ENCODE measurements at regions not wholly inside any gene's neighbourhood (a gene's known extent, or its start where the extent isn't known, plus 50 kb on each side); places are given as distances from the start of the nearest gene placed in this dataset.

- no peak overlapping the region for H3K27ac ChIP-seq
- no peaks in the 10 kb centered on the region for H3K27me3 ChIP-seq (ENCODE audit: control insufficient read depth, insufficient read depth, low read length)
- H3K36me3 ChIP-seq (ENCODE audit: control insufficient read depth, insufficient read depth, low read length) = no peaks in the 10 kb centered on the region
- H3K4me2 ChIP-seq (ENCODE audit: low read length) = no peak overlapping the region
- no peaks in the 10 kb centered on the region for H3K79me2 ChIP-seq
- H3K9me3 ChIP-seq (ENCODE audit: control insufficient read depth, low read length) = no peaks in the 10 kb centered on the region
- H3K4me1 ChIP-seq = no peaks in the 10 kb centered on the region
- no peak for TF ChIP-seq CTCF (IDR thresholded peaks at IDR 0.05)
- H3K4me3 ChIP-seq (ENCODE audit: low read depth, low read length) = no peak overlapping the region
- no peak overlapping the region for H3K9ac ChIP-seq
- no peak overlapping the region for H2AFZ ChIP-seq
Observed at GRCh38 chr14:82482345-82482744, 948.7 kb upstream of the SEL1L start.

GRCh38 chr14:82488473-82488872, 954.8 kb upstream of the SEL1L start:
- Histone ChIP-seq H3K27me3 (ENCODE audit: control insufficient read depth, insufficient read depth, low read length) (no peaks in the 10 kb centered on the region), H3K4me2 (ENCODE audit: low read length) (no peak overlapping the region), H3K27ac (no peak overlapping the region), H3K9me3 (ENCODE audit: control insufficient read depth, low read length) (no peaks in the 10 kb centered on the region), H3K4me1 (no peaks in the 10 kb centered on the region), H3K4me3 (ENCODE audit: low read depth, low read length) (no peak overlapping the region), H3K9ac (no peak overlapping the region), H2AFZ (no peak overlapping the region), H3K79me2 (no peaks in the 10 kb centered on the region), H3K36me3 (ENCODE audit: control insufficient read depth, insufficient read depth, low read length) (no peaks in the 10 kb centered on the region)
- TF ChIP-seq CTCF (IDR thresholded peaks at IDR 0.05) = no peak

GRCh38 chr14:82490397-82490796, 956.7 kb upstream of the SEL1L start:
- TF ChIP-seq CTCF (IDR thresholded peaks at IDR 0.05) = no peak
- no peak overlapping the region for H3K4me2 ChIP-seq (ENCODE audit: low read length)
- no peaks in the 10 kb centered on the region for H3K36me3 ChIP-seq (ENCODE audit: control insufficient read depth, insufficient read depth, low read length)
- no peak overlapping the region for H3K9ac ChIP-seq
- H3K4me3 ChIP-seq (ENCODE audit: low read depth, low read length) = no peak overlapping the region
- no peaks in the 10 kb centered on the region for H3K79me2 ChIP-seq
- H3K9me3 ChIP-seq (ENCODE audit: control insufficient read depth, low read length) = no peaks in the 10 kb centered on the region
- H3K4me1 ChIP-seq = no peaks in the 10 kb centered on the region
- no peak overlapping the region for H2AFZ ChIP-seq
- no peaks in the 10 kb centered on the region for H3K27me3 ChIP-seq (ENCODE audit: control insufficient read depth, insufficient read depth, low read length)
- no peak overlapping the region for H3K27ac ChIP-seq

- H3K27me3 ChIP-seq (ENCODE audit: control insufficient read depth, insufficient read depth, low read length) = no peaks in the 10 kb centered on the region
- H3K79me2 ChIP-seq = no peaks in the 10 kb centered on the region
- H3K36me3 ChIP-seq (ENCODE audit: control insufficient read depth, insufficient read depth, low read length) = no peaks in the 10 kb centered on the region
- H3K4me2 ChIP-seq (ENCODE audit: low read length) = no peak overlapping the region
- H2AFZ ChIP-seq = no peak overlapping the region
- no peak overlapping the region for H3K9ac ChIP-seq
- H3K9me3 ChIP-seq (ENCODE audit: control insufficient read depth, low read length) = no peaks in the 10 kb centered on the region
- H3K4me3 ChIP-seq (ENCODE audit: low read depth, low read length) = no peak overlapping the region
- H3K27ac ChIP-seq = no peak overlapping the region
- TF ChIP-seq CTCF (IDR thresholded peaks at IDR 0.05) = no peak
- H3K4me1 ChIP-seq = no peaks in the 10 kb centered on the region
Observed at GRCh38 chr14:82492157-82492556, 958.5 kb upstream of the SEL1L start.

GRCh38 chr14:82500222-82500621, 966.6 kb upstream of the SEL1L start:
- no peaks in the 10 kb centered on the region for H3K79me2 ChIP-seq

More at GRCh38 chr14:82500222-82500621, 966.6 kb upstream of the SEL1L start:
- Histone ChIP-seq H3K4me3 (ENCODE audit: low read depth, low read length) (no peak overlapping the region), H3K9ac (no peak overlapping the region), H3K36me3 (ENCODE audit: control insufficient read depth, insufficient read depth, low read length) (no peaks in the 10 kb centered on the region), H3K27me3 (ENCODE audit: control insufficient read depth, insufficient read depth, low read length) (no peaks in the 10 kb centered on the region), H3K9me3 (ENCODE audit: control insufficient read depth, low read length) (no peaks in the 10 kb centered on the region), H3K4me2 (ENCODE audit: low read length) (no peak overlapping the region), H2AFZ (no peak overlapping the region), H3K4me1 (no peaks in the 10 kb centered on the region), H3K27ac (no peak overlapping the region)
- TF ChIP-seq CTCF (IDR thresholded peaks at IDR 0.05) = no peak
